Breast epithelium (tissue), 3 donors: ENCODE measurements at regions not wholly inside any gene's neighbourhood (a gene's known extent, or its start where the extent isn't known, plus 50 kb on each side); places are given as distances from the start of the nearest gene placed in this dataset.

Experiments
- POLR2AphosphoS5 ChIP-seq, 3 donors: sonication (generic); formaldehyde crosslinking; IDR thresholded peaks; one replicate each; pipeline ENCODE4 v1.6.1; 2017; ENCODE audit warnings: antibody characterized with exemption in 3 of 3
- TF ChIP-seq, protein P1 (sequence below), 3 donors: fragments of 450-650 bp; IDR thresholded peaks; one replicate each; pipeline ENCODE4 v1.5.1; 2016 to 2017; ENCODE audit warnings: antibody characterized with exemption in 3 of 3, mild to moderate bottlenecking in 3 of 3, moderate library complexity in 3 of 3

DNA sequence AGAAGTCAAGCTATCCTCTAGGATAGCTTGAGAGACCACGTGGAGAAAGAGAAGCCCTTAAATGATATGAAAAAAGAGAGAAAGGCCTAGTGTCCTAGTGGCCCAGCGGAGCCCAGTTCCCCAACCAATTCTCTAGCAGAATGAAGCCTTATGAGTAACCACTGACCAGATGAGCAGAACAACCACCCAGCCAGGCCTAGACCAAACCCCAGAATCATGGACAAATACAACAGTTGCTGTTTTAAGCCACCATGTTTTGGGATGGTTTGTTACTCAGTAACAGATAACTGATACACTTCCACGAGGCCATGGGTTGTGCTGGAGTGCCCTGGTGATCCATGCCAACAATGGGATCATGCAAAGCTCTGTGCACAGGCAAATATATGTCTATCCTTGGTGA lies 377.1 kb downstream of the SOX9 start:
- TF ChIP-seq, protein P1, sequence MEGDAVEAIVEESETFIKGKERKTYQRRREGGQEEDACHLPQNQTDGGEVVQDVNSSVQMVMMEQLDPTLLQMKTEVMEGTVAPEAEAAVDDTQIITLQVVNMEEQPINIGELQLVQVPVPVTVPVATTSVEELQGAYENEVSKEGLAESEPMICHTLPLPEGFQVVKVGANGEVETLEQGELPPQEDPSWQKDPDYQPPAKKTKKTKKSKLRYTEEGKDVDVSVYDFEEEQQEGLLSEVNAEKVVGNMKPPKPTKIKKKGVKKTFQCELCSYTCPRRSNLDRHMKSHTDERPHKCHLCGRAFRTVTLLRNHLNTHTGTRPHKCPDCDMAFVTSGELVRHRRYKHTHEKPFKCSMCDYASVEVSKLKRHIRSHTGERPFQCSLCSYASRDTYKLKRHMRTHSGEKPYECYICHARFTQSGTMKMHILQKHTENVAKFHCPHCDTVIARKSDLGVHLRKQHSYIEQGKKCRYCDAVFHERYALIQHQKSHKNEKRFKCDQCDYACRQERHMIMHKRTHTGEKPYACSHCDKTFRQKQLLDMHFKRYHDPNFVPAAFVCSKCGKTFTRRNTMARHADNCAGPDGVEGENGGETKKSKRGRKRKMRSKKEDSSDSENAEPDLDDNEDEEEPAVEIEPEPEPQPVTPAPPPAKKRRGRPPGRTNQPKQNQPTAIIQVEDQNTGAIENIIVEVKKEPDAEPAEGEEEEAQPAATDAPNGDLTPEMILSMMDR (IDR thresholded peaks at IDR 0.05): no peak
- no peak for TF ChIP-seq POLR2AphosphoS5 (IDR thresholded peaks at IDR 0.05)
